SK-N-SH treated with all-trans-retinoic acid at 6 μM for 48 hours (cell line): ENCODE measurements at regions not wholly inside any gene's neighbourhood (a gene's known extent, or its start where the extent isn't known, plus 50 kb on each side); places are given as distances from the start of the nearest gene placed in this dataset.

ENCODE experiments used
- ATAC-seq: fragments of 200-7000 bp; cut with Tn5 transposase; 3 replicates; pipeline ENCODE4 v1.9.1; 2020; ENCODE audit warnings: mild to moderate bottlenecking, moderate library complexity
- ARNTL ChIP-seq: fragments of 450-650 bp; formaldehyde crosslinking; IDR thresholded peaks from 2 replicates; pipeline ENCODE4 v1.5.0; 2020; ENCODE audit warnings: low read depth, mild to moderate bottlenecking, moderate library complexity, borderline replicate concordance
- BACH2 ChIP-seq: fragments of 250-450 bp; sonication (Bioruptor Pico); IDR thresholded peaks from 2 replicates; pipeline ENCODE4 v1.9.0; 2021; ENCODE audit warnings: mild to moderate bottlenecking, borderline replicate concordance
- CSDC2 ChIP-seq: fragments of 250-450 bp; sonication (Bioruptor Pico); IDR thresholded peaks from 2 replicates; pipeline ENCODE4 v1.5.0; 2020; ENCODE audit warnings: mild to moderate bottlenecking, moderate library complexity
- ESRRG ChIP-seq: fragments of 250-450 bp; sonication (Bioruptor Pico); IDR thresholded peaks from 2 replicates; pipeline ENCODE4 v1.6.1; 2021; ENCODE audit warnings: mild to moderate bottlenecking
- GLIS3 ChIP-seq: fragments of 250-450 bp; sonication (Bioruptor Pico); IDR thresholded peaks from 2 replicates; pipeline ENCODE4 v1.5.0; 2020; ENCODE audit warnings: mild to moderate bottlenecking, moderate library complexity
- ISL1 ChIP-seq: fragments of 250-450 bp; sonication (Bioruptor Pico); IDR thresholded peaks from 2 replicates; pipeline ENCODE4 v2.1.2; 2022; ENCODE audit warnings: mild to moderate bottlenecking, moderate library complexity
- OSR1 ChIP-seq: fragments of 250-450 bp; sonication (Bioruptor Pico); IDR thresholded peaks from 2 replicates; pipeline ENCODE4 v1.8.0; 2022; ENCODE audit warnings: moderate library complexity, mild to moderate bottlenecking, inconsistent platforms
- RARB ChIP-seq: fragments of 250-450 bp; sonication (Bioruptor Pico); IDR thresholded peaks from 2 replicates; pipeline ENCODE4 v1.8.0; 2021; ENCODE audit warnings: mild to moderate bottlenecking, moderate library complexity
- SNAI2 ChIP-seq: fragments of 250-450 bp; sonication (Bioruptor Pico); IDR thresholded peaks from 2 replicates; pipeline ENCODE4 v1.5.0; 2020; ENCODE audit warnings: mild to moderate bottlenecking, moderate library complexity
- TOX ChIP-seq: fragments of 250-450 bp; sonication (Bioruptor Pico); IDR thresholded peaks from 2 replicates; pipeline ENCODE4 v1.8.0; 2021; ENCODE audit warnings: mild to moderate bottlenecking, moderate library complexity, borderline replicate concordance
- ZC3H10 ChIP-seq: fragments of 250-450 bp; sonication (Bioruptor Pico); IDR thresholded peaks from 2 replicates; pipeline ENCODE4 v1.5.1; 2021; ENCODE audit warnings: mild to moderate bottlenecking, moderate library complexity
- ZFP3 ChIP-seq: fragments of 250-450 bp; sonication (Bioruptor Pico); IDR thresholded peaks from 2 replicates; pipeline ENCODE4 v1.5.0; 2020; ENCODE audit warnings: mild to moderate bottlenecking, moderate library complexity
- ZNF8 ChIP-seq: fragments of 450-650 bp; formaldehyde crosslinking; IDR thresholded peaks from 2 replicates; pipeline ENCODE4 v1.5.0; 2020; ENCODE audit warnings: mild to moderate bottlenecking, moderate library complexity
- TF ChIP-seq, protein P1 (sequence below): fragments of 250-450 bp; sonication (Bioruptor Pico); IDR thresholded peaks from 2 replicates; pipeline ENCODE4 v1.5.1; 2020; ENCODE audit warnings: low read depth, mild to moderate bottlenecking, moderate library complexity
- TF ChIP-seq, protein P2 (sequence below): fragments of 250-450 bp; sonication (Bioruptor Pico); IDR thresholded peaks from 2 replicates; pipeline ENCODE4 v1.8.0; 2021; ENCODE audit warnings: low read depth, mild to moderate bottlenecking, moderate library complexity, borderline replicate concordance
- TF ChIP-seq, protein P3 (sequence below): fragments of 250-450 bp; sonication (Bioruptor Pico); IDR thresholded peaks from 2 replicates; pipeline ENCODE4 v1.5.1; 2021; ENCODE audit warnings: mild to moderate bottlenecking, moderate library complexity
- TF ChIP-seq, protein P4 (sequence below): fragments of 250-450 bp; sonication (Bioruptor Pico); IDR thresholded peaks from 2 replicates; pipeline ENCODE4 v1.8.0; 2020; ENCODE audit warnings: mild to moderate bottlenecking, moderate library complexity, borderline replicate concordance
- TF ChIP-seq, protein P5 (sequence below): fragments of 250-450 bp; sonication (Bioruptor Pico); IDR thresholded peaks from 2 replicates; pipeline ENCODE4 v1.5.0; 2020; ENCODE audit warnings: mild to moderate bottlenecking, moderate library complexity

DNA sequence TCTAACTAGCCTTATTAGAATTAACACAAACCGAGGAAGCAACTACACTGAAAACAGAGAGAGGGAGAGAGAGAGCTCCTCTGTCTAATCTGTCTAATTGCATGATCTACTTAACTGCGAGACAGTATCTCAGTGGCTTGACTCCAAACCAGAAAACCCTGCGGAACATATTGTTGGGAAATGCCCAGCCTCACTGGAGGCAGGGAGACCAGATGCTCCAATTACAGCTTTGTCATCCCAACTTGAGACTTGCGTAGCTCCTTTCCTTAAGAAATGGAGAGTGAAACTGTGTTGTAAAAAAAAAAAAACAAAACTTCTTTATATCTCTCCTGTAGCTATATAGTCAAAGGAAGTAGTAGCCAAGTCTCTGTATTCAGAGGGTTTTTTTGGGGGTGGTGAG is 52.0 kb upstream of the ZNRF2 start:
- no peak for TF ChIP-seq ISL1 (CRISPR knock-in tag)
- TF ChIP-seq, protein P1, sequence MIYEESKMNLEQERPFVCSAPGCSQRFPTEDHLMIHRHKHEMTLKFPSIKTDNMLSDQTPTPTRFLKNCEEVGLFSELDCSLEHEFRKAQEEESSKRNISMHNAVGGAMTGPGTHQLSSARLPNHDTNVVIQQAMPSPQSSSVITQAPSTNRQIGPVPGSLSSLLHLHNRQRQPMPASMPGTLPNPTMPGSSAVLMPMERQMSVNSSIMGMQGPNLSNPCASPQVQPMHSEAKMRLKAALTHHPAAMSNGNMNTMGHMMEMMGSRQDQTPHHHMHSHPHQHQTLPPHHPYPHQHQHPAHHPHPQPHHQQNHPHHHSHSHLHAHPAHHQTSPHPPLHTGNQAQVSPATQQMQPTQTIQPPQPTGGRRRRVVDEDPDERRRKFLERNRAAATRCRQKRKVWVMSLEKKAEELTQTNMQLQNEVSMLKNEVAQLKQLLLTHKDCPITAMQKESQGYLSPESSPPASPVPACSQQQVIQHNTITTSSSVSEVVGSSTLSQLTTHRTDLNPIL (CRISPR knock-in tag) = no peak
- TF ChIP-seq, protein P2, sequence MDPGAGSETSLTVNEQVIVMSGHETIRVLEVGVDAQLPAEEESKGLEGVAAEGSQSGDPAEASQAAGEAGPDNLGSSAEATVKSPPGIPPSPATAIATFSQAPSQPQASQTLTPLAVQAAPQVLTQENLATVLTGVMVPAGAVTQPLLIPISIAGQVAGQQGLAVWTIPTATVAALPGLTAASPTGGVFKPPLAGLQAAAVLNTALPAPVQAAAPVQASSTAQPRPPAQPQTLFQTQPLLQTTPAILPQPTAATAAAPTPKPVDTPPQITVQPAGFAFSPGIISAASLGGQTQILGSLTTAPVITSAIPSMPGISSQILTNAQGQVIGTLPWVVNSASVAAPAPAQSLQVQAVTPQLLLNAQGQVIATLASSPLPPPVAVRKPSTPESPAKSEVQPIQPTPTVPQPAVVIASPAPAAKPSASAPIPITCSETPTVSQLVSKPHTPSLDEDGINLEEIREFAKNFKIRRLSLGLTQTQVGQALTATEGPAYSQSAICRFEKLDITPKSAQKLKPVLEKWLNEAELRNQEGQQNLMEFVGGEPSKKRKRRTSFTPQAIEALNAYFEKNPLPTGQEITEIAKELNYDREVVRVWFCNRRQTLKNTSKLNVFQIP (CRISPR knock-in tag) = no peak
- TF ChIP-seq CSDC2 = no peak
- TF ChIP-seq ZC3H10 (CRISPR knock-in tag) = no peak
- no peak for TF ChIP-seq ARNTL (CRISPR knock-in tag)
- TF ChIP-seq, protein P3, sequence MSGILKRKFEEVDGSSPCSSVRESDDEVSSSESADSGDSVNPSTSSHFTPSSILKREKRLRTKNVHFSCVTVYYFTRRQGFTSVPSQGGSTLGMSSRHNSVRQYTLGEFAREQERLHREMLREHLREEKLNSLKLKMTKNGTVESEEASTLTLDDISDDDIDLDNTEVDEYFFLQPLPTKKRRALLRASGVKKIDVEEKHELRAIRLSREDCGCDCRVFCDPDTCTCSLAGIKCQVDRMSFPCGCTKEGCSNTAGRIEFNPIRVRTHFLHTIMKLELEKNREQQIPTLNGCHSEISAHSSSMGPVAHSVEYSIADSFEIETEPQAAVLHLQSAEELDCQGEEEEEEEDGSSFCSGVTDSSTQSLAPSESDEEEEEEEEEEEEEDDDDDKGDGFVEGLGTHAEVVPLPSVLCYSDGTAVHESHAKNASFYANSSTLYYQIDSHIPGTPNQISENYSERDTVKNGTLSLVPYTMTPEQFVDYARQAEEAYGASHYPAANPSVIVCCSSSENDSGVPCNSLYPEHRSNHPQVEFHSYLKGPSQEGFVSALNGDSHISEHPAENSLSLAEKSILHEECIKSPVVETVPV = no peak
- TF ChIP-seq SNAI2 (CRISPR knock-in tag) = no peak
- TF ChIP-seq GLIS3 = no peak
- TF ChIP-seq, protein P4, sequence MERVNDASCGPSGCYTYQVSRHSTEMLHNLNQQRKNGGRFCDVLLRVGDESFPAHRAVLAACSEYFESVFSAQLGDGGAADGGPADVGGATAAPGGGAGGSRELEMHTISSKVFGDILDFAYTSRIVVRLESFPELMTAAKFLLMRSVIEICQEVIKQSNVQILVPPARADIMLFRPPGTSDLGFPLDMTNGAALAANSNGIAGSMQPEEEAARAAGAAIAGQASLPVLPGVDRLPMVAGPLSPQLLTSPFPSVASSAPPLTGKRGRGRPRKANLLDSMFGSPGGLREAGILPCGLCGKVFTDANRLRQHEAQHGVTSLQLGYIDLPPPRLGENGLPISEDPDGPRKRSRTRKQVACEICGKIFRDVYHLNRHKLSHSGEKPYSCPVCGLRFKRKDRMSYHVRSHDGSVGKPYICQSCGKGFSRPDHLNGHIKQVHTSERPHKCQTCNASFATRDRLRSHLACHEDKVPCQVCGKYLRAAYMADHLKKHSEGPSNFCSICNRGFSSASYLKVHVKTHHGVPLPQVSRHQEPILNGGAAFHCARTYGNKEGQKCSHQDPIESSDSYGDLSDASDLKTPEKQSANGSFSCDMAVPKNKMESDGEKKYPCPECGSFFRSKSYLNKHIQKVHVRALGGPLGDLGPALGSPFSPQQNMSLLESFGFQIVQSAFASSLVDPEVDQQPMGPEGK = no peak
- no peak for TF ChIP-seq TOX (CRISPR knock-in tag)
- no peak for TF ChIP-seq OSR1 (CRISPR knock-in tag)
- no peak for TF ChIP-seq RARB (CRISPR knock-in tag)
- no peak for TF ChIP-seq ZNF8
- TF ChIP-seq, protein P5, sequence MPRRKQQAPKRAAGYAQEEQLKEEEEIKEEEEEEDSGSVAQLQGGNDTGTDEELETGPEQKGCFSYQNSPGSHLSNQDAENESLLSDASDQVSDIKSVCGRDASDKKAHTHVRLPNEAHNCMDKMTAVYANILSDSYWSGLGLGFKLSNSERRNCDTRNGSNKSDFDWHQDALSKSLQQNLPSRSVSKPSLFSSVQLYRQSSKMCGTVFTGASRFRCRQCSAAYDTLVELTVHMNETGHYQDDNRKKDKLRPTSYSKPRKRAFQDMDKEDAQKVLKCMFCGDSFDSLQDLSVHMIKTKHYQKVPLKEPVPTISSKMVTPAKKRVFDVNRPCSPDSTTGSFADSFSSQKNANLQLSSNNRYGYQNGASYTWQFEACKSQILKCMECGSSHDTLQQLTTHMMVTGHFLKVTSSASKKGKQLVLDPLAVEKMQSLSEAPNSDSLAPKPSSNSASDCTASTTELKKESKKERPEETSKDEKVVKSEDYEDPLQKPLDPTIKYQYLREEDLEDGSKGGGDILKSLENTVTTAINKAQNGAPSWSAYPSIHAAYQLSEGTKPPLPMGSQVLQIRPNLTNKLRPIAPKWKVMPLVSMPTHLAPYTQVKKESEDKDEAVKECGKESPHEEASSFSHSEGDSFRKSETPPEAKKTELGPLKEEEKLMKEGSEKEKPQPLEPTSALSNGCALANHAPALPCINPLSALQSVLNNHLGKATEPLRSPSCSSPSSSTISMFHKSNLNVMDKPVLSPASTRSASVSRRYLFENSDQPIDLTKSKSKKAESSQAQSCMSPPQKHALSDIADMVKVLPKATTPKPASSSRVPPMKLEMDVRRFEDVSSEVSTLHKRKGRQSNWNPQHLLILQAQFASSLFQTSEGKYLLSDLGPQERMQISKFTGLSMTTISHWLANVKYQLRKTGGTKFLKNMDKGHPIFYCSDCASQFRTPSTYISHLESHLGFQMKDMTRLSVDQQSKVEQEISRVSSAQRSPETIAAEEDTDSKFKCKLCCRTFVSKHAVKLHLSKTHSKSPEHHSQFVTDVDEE (CRISPR knock-in tag) = no peak
- TF ChIP-seq BACH2 = no peak
- no peak for TF ChIP-seq ZFP3 (CRISPR knock-in tag)
- no peak for TF ChIP-seq ESRRG (CRISPR knock-in tag)
- no peak for ATAC-seq
